ENCODE measurements at regions not wholly inside any gene's neighbourhood (a gene's known extent, or its start where the extent isn't known, plus 50 kb on each side); places are given as distances from the start of the nearest gene placed in this dataset.

DNA sequence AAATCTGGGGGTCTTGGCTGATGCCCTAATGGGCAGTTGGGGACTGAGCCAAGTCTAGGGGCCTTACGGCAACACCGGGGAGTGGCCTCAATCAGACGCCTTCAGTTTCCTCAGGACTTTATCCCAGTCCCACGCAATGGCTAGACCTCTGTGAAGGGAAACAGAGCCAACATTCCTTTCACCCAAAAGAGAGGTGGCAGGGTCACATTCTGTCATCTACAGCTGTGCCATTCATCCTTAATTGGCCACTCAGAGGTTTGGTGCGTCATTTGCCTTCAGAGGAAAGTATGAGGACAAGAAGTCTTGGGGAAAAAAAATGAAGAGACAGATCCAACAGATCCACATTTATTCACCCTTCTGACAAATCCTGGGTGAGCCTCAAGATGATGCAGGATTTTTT lies 166.9 kb upstream of the AVPR1A start:
- TF ChIP-seq, protein P1, sequence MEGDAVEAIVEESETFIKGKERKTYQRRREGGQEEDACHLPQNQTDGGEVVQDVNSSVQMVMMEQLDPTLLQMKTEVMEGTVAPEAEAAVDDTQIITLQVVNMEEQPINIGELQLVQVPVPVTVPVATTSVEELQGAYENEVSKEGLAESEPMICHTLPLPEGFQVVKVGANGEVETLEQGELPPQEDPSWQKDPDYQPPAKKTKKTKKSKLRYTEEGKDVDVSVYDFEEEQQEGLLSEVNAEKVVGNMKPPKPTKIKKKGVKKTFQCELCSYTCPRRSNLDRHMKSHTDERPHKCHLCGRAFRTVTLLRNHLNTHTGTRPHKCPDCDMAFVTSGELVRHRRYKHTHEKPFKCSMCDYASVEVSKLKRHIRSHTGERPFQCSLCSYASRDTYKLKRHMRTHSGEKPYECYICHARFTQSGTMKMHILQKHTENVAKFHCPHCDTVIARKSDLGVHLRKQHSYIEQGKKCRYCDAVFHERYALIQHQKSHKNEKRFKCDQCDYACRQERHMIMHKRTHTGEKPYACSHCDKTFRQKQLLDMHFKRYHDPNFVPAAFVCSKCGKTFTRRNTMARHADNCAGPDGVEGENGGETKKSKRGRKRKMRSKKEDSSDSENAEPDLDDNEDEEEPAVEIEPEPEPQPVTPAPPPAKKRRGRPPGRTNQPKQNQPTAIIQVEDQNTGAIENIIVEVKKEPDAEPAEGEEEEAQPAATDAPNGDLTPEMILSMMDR (IDR thresholded peaks at IDR 0.05), result no peak
- no peak for TF ChIP-seq POLR2A (IDR thresholded peaks at IDR 0.05)
